IMR-90 (cell line): ENCODE measurements at regions not wholly inside any gene's neighbourhood (a gene's known extent, or its start where the extent isn't known, plus 50 kb on each side); places are given as distances from the start of the nearest gene placed in this dataset.
A peak's percentile ranks its signal among the peaks of the same experiment; 100 is the strongest.

Experiments used
- ATAC-seq: fragments of 200-7000 bp; cut with Tn5 transposase; 2 replicates; pipeline ENCODE4 v1.9.1; 2020; ENCODE audit warnings: low read depth, mild to moderate bottlenecking, moderate library complexity
- BruUV-seq: library from RNA; stranded (reverse); fragments of 400-500 nt; replicated peaks from 2 replicates; lab custom pipeline; 2021; lab: Mats Ljungman, UMichigan
- CTCF ChIA-PET: fragments of 300-600 bp; formaldehyde crosslinking; extraction: SDS; loops from one replicate; lab custom pipeline; 2021; ENCODE audit warnings: antibody characterized with exemption; lab: Yijun Ruan, JAX
- POLR2A ChIA-PET: fragments of 300-600 bp; sonication (Branson Sonifier 250); formaldehyde crosslinking; loops from one replicate; lab custom pipeline; 2022; ENCODE audit warnings: antibody characterized with exemption; ENCODE audit not compliant: unreplicated experiment; lab: Charles Lee
- DNase-seq: peaks from one replicate; pipeline ENCODE4 v3.0.0; 2013
- H2AFZ ChIP-seq: replicated peaks from 2 replicates; pipeline ENCODE3; 2013; ENCODE audit warnings: low read length, mild to moderate bottlenecking; ENCODE audit not compliant: poor library complexity
- H2AK5ac ChIP-seq: 2 replicates; pipeline ENCODE4 v1.6.1; 2013; ENCODE audit warnings: low read depth, low read length, inconsistent platforms
- H2AK9ac ChIP-seq: replicated peaks from 2 replicates; pipeline ENCODE3; 2013; ENCODE audit warnings: mild to moderate bottlenecking, low read depth, low read length, moderate library complexity; ENCODE audit not compliant: poor library complexity
- H2BK120ac ChIP-seq: 2 replicates; pipeline ENCODE4 v1.6.1; 2013; ENCODE audit warnings: low read depth, low read length, inconsistent platforms
- H2BK15ac ChIP-seq: 3 replicates; pipeline ENCODE4 v1.6.1; 2013; ENCODE audit warnings: low read depth, low read length, inconsistent platforms
- H2BK20ac ChIP-seq: 2 replicates; pipeline ENCODE4 v1.6.1; 2013; ENCODE audit warnings: low read depth, mild to moderate bottlenecking, inconsistent platforms, low read length, moderate library complexity
- H2BK5ac ChIP-seq: 2 replicates; pipeline ENCODE4 v1.6.1; 2013; ENCODE audit warnings: mild to moderate bottlenecking, low read depth, low read length, inconsistent platforms; ENCODE audit not compliant: poor library complexity, severe bottlenecking
- H3K14ac ChIP-seq: replicated peaks from 2 replicates; pipeline ENCODE4 v1.6.1; 2013; ENCODE audit warnings: low read depth, low read length, inconsistent platforms
- H3K18ac ChIP-seq: 2 replicates; pipeline ENCODE4 v1.6.1; 2013; ENCODE audit warnings: low read depth, low read length, control low read depth
- H3K23ac ChIP-seq: 2 replicates; pipeline ENCODE4 v1.6.1; 2013; ENCODE audit warnings: low read depth, low read length, inconsistent platforms
- H3K27ac ChIP-seq: 2 replicates; pipeline ENCODE4 v1.5.1; 2013; ENCODE audit warnings: mild to moderate bottlenecking, control low read depth, low read length; ENCODE audit not compliant: insufficient read depth
- H3K27me3 ChIP-seq: 2 replicates; pipeline ENCODE4 v1.6.1; 2013; ENCODE audit warnings: low read length; ENCODE audit not compliant: control insufficient read depth, insufficient read depth
- H3K36me3 ChIP-seq: 2 replicates; pipeline ENCODE4 v1.6.1; 2013; ENCODE audit warnings: low read length, mixed read lengths; ENCODE audit not compliant: control insufficient read depth, insufficient read depth
- H3K4ac ChIP-seq: 2 replicates; pipeline ENCODE4 v1.6.1; 2013; ENCODE audit warnings: low read depth, low read length, inconsistent platforms
- H3K4me1 ChIP-seq: 2 replicates; pipeline ENCODE4 v1.6.1; 2013; ENCODE audit warnings: low read length, mixed read lengths; ENCODE audit not compliant: control insufficient read depth, insufficient read depth
- H3K4me2 ChIP-seq: 2 replicates; pipeline ENCODE4 v1.6.1; 2013; ENCODE audit warnings: low read depth, mild to moderate bottlenecking, control low read depth, low read length, moderate library complexity
- H3K4me3 ChIP-seq: 2 replicates; pipeline ENCODE4 v1.5.1; 2013; ENCODE audit warnings: low read depth, mild to moderate bottlenecking, control low read depth, low read length, moderate library complexity; ENCODE audit not compliant: insufficient read depth
- H3K56ac ChIP-seq: 2 replicates; pipeline ENCODE4 v1.6.1; 2013; ENCODE audit warnings: low read length, inconsistent platforms; ENCODE audit not compliant: insufficient read depth; ENCODE audit errors: extremely low read depth
- H3K79me1 ChIP-seq, 2 experiments: 2 replicates each; pipeline ENCODE4 v1.6.1; 2013; ENCODE audit warnings: low read length in 2 of 2, inconsistent platforms in 1 of 2, low read depth in 1 of 2
- H3K9ac ChIP-seq: 2 replicates; pipeline ENCODE4 v1.6.1; 2013; ENCODE audit warnings: low read depth, low read length, control low read depth
- H3K9me1 ChIP-seq: 2 replicates; pipeline ENCODE4 v1.6.1; 2013; ENCODE audit warnings: low read length, inconsistent platforms; ENCODE audit not compliant: insufficient read depth
- H3K9me3 ChIP-seq: 2 replicates; pipeline ENCODE4 v1.6.1; 2013; ENCODE audit warnings: low read length; ENCODE audit not compliant: control insufficient read depth, insufficient read depth
- H4K20me1 ChIP-seq: 2 replicates; pipeline ENCODE4 v1.6.1; 2013; ENCODE audit warnings: low read length, inconsistent platforms; ENCODE audit not compliant: insufficient read depth
- H4K5ac ChIP-seq: 2 replicates; pipeline ENCODE4 v1.6.1; 2013; ENCODE audit warnings: mild to moderate bottlenecking, low read depth, low read length, control low read depth
- H4K8ac ChIP-seq, 2 experiments: 2 replicates each; pipeline ENCODE4 v1.6.1; 2013; ENCODE audit warnings: low read depth in 2 of 2, low read length in 2 of 2, control low read depth in 1 of 2, inconsistent platforms in 1 of 2
- H4K91ac ChIP-seq: 2 replicates; pipeline ENCODE4 v1.6.1; 2013; ENCODE audit warnings: low read depth, low read length, inconsistent platforms; ENCODE audit not compliant: insufficient read depth
- BHLHE40 ChIP-seq: fragments of 150-350 bp; IDR thresholded peaks from 2 replicates; pipeline ENCODE4 v1.6.1; 2016; ENCODE audit warnings: mild to moderate bottlenecking, low read depth, low read length
- CEBPB ChIP-seq: IDR thresholded peaks from 2 replicates; pipeline ENCODE4 v1.6.1; 2012; ENCODE audit warnings: low read depth, low read length, improper control_type of control experiment
- CHD1 ChIP-seq: IDR thresholded peaks from 2 replicates; pipeline ENCODE4 v1.6.1; 2012; ENCODE audit warnings: low read depth, low read length, improper control_type of control experiment
- CTCF ChIP-seq: conservative IDR thresholded peaks from 2 replicates; pipeline ENCODE4 v1.5.1; 2012; ENCODE audit warnings: mild to moderate bottlenecking, low read depth, low read length, improper control_type of control experiment
- FOS ChIP-seq: fragments of 150-350 bp; IDR thresholded peaks from 2 replicates; pipeline ENCODE4 v1.6.1; 2016; ENCODE audit warnings: low read depth, low read length
- MAFK ChIP-seq: IDR thresholded peaks from 2 replicates; pipeline ENCODE4 v1.6.1; 2012; ENCODE audit warnings: low read depth, low read length, improper control_type of control experiment
- MAZ ChIP-seq: IDR thresholded peaks from 2 replicates; pipeline ENCODE4 v1.6.1; 2012; ENCODE audit warnings: low read depth, mild to moderate bottlenecking, low read length, improper control_type of control experiment, moderate library complexity, borderline replicate concordance
- MXI1 ChIP-seq: IDR thresholded peaks from 2 replicates; pipeline ENCODE4 v1.6.1; 2012; ENCODE audit warnings: low read depth, mild to moderate bottlenecking, low read length, moderate library complexity, borderline replicate concordance
- NFE2L2 ChIP-seq: fragments of 150-350 bp; IDR thresholded peaks from 2 replicates; pipeline ENCODE4 v1.6.1; 2016; ENCODE audit warnings: low read depth, mild to moderate bottlenecking, low read length
- POLR2A ChIP-seq: IDR thresholded peaks from 2 replicates; pipeline ENCODE4 v1.6.1; 2012; ENCODE audit warnings: mild to moderate bottlenecking, low read depth, low read length
- RAD21 ChIP-seq: IDR thresholded peaks from 2 replicates; pipeline ENCODE4 v1.6.1; 2012; ENCODE audit warnings: low read length, improper control_type of control experiment
- RCOR1 ChIP-seq: IDR thresholded peaks from 2 replicates; pipeline ENCODE4 v1.6.1; 2012; ENCODE audit warnings: mild to moderate bottlenecking, low read length, improper control_type of control experiment; ENCODE audit not compliant: insufficient replicate concordance
- RFX5 ChIP-seq: IDR thresholded peaks from 2 replicates; pipeline ENCODE4 v1.8.0; 2012; ENCODE audit warnings: low read depth, mild to moderate bottlenecking, low read length, moderate library complexity
- SMC3 ChIP-seq: fragments of 150-350 bp; IDR thresholded peaks from 2 replicates; pipeline ENCODE4 v1.6.1; 2016; ENCODE audit warnings: low read depth, mild to moderate bottlenecking, antibody characterized with exemption, low read length, moderate library complexity
- WGBS, 2 experiments: methylation state at CpG; one replicate each; pipeline versions ENCODE4 v1.1.5 to v1.1.7; 2013; ENCODE audit warnings: missing lambda C conversion rate in 2 of 2; ENCODE audit not compliant: insufficient read length in 1 of 2; ENCODE audit errors: extremely low coverage in 2 of 2; 5-methylcytosine and 5-hydroxymethylcytosine counted together
- dilution Hi-C: fragments of 300-500 bp; cut with HindIII; formaldehyde crosslinking; loops from one replicate; pipeline ENCODE4 v1.14.3; 2018; ENCODE audit warnings: low sequenced_read_pairs; ENCODE audit not compliant: unreplicated experiment
- in situ Hi-C: fragments of 300-500 bp; cut with MboI; formaldehyde crosslinking; loops from 3 replicates; pipeline ENCODE4 v1.14.3; 2019; ENCODE audit warnings: low sequenced_read_pairs, inconsistent platforms, mixed read lengths
- intact Hi-C: fragments of 100-400 bp; cut with micrococcal nuclease; formaldehyde crosslinking; loops from 2 replicates; pipeline ENCODE4 v1.10.0; 2022
- TF ChIP-seq, protein P1 (sequence below): fragments of 150-350 bp; IDR thresholded peaks from 2 replicates; pipeline ENCODE4 v1.6.1; 2016; ENCODE audit warnings: low read depth, mild to moderate bottlenecking, low read length, moderate library complexity, borderline replicate concordance
- TF ChIP-seq, protein P2 (sequence below): fragments of 150-350 bp; IDR thresholded peaks from 2 replicates; pipeline ENCODE4 v1.6.1; 2017; ENCODE audit warnings: mild to moderate bottlenecking, antibody characterized with exemption, low read length, low read depth

- no peak overlapping the region for H3K4ac ChIP-seq
- TF ChIP-seq SMC3 = no peak
- TF ChIP-seq RCOR1 = no peak
- TF ChIP-seq, protein P1, sequence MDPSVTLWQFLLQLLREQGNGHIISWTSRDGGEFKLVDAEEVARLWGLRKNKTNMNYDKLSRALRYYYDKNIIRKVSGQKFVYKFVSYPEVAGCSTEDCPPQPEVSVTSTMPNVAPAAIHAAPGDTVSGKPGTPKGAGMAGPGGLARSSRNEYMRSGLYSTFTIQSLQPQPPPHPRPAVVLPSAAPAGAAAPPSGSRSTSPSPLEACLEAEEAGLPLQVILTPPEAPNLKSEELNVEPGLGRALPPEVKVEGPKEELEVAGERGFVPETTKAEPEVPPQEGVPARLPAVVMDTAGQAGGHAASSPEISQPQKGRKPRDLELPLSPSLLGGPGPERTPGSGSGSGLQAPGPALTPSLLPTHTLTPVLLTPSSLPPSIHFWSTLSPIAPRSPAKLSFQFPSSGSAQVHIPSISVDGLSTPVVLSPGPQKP = no peak
- no peak for TF ChIP-seq MXI1
- no peak for TF ChIP-seq CHD1
- no peak for TF ChIP-seq RAD21
- TF ChIP-seq FOS = no peak
- no peak for TF ChIP-seq MAZ
- TF ChIP-seq POLR2A = no peak
- TF ChIP-seq MAFK = no peak
- TF ChIP-seq, protein P2, sequence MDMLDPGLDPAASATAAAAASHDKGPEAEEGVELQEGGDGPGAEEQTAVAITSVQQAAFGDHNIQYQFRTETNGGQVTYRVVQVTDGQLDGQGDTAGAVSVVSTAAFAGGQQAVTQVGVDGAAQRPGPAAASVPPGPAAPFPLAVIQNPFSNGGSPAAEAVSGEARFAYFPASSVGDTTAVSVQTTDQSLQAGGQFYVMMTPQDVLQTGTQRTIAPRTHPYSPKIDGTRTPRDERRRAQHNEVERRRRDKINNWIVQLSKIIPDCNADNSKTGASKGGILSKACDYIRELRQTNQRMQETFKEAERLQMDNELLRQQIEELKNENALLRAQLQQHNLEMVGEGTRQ = no peak
- TF ChIP-seq NFE2L2 = no peak
- no peak for TF ChIP-seq RFX5
- TF ChIP-seq CEBPB = no peak
- TF ChIP-seq BHLHE40 = no peak
- no peak for TF ChIP-seq CTCF
- 9% methylated on average over 5 of the region's 6 CpGs; no CpG with 5 or more reads in 1 of the 2 experiments for WGBS, 2 experiments
- H4K8ac ChIP-seq = no peak overlapping the region
- ChIA-PET CTCF (interaction anchor here (0.7 to 1.7 kb wide), 8 partner anchors 9 to 296 kb away, joined by 3 to 20 read pairs (median 4); no protein-coding TSS in a partner anchor), POLR2A (no interaction called here)
- no peak overlapping the region for H3K23ac ChIP-seq
- no peak overlapping the region for H3K18ac ChIP-seq
- no peaks in the 10 kb centered on the region for H3K4me1 ChIP-seq
- H4K5ac ChIP-seq = no peak overlapping the region
- ATAC-seq = no peak
- peak overlapping the region; percentile 44 for H2AFZ ChIP-seq
- H2BK15ac ChIP-seq = no peak overlapping the region
- H2BK5ac ChIP-seq = no peak overlapping the region
- intact Hi-C loops (loop anchor here (1.0 to 2.0 kb wide), 3 partner anchors 134 to 295 kb away; no protein-coding TSS in a partner anchor), dilution Hi-C loops (no loop called here), in situ Hi-C loops (loop anchor here (10.0 kb wide), 1 partner anchor 293 kb away; no protein-coding TSS in a partner anchor)
- no peaks in the 10 kb centered on the region for H3K36me3 ChIP-seq
- no peak overlapping the region for H2BK120ac ChIP-seq
- H3K9me1 ChIP-seq = no peaks in the 10 kb centered on the region
- no peak overlapping the region for H3K56ac ChIP-seq
- H3K9me3 ChIP-seq = no peaks in the 10 kb centered on the region
- no peak overlapping the region for H3K9ac ChIP-seq
- no TSS peak for BruUV-seq
- no peak overlapping the region for H3K27ac ChIP-seq
- H3K4me3 ChIP-seq = no peak overlapping the region
- no peak overlapping the region for H4K91ac ChIP-seq
- no peaks in the 10 kb centered on the region for H4K20me1 ChIP-seq
- H2AK5ac ChIP-seq = no peak overlapping the region
- no peak for DNase-seq
- H2BK20ac ChIP-seq = no peak overlapping the region
- H2AK9ac ChIP-seq = no peak overlapping the region
- H3K27me3 ChIP-seq = peaks cover 37% of the 10 kb centered on the region
- no peaks in the 10 kb centered on the region for H3K79me1 ChIP-seq
- no peak overlapping the region for H3K14ac ChIP-seq
- no peak overlapping the region for H3K4me2 ChIP-seq
Measured at GRCh38 chr21:33127868-33128242, 57.9 kb downstream of the OLIG1 start.
